ENCODE measurements at regions not wholly inside any gene's neighbourhood (a gene's known extent, or its start where the extent isn't known, plus 50 kb on each side); places are given as distances from the start of the nearest gene placed in this dataset.

DNA sequence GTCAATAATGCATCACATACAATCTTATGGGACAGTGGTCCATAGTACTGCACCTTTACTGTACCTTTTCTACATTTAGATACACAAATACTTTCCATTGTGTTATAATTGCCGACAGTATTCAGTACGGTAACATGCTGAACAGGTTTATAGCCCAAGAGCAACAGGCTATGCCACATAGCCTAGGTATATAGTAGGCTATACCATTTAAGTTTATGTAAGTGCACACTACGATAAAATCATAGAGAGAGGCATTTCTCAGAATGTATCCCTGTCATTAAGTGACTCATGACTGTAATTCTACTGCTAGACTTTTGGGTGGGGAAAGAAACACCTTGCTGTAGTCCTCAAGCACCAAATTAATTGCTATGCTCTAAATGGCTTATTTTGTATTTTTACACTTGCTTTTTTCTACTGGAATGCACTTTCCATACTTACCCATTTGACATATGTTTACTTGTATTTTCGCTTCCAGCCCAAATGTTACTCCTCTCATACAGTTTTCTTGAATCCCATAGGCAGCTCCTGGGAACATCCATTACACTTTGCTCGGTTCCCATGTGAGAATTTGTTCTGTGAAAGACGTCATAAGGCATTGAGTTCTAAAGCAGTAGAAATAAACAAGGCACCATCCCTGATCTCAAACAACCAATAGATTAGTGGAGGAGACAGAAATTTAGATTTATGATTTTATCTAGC is 714.0 kb upstream of the ID2 start:
- Histone ChIP-seq H3K9ac (ENCODE audit: low read depth, low read length, poor library complexity) (no peak overlapping the region), H2AFZ (ENCODE audit: low read length) (no peak overlapping the region), H3K4me2 (ENCODE audit: insufficient read depth, low read length, poor library complexity, severe bottlenecking) (no peak overlapping the region), H3K4ac (ENCODE audit: low read length) (no peak overlapping the region), H3K4me1 (ENCODE audit: control insufficient read depth in 2 of 2, insufficient read depth in 1 of 2, low read depth in 1 of 2, low read length in 2 of 2) (peaks cover 3% of the 10 kb centered on the region in 2 donors), H2BK12ac (ENCODE audit: low read length) (no peak overlapping the region), H2AK5ac (ENCODE audit: low read depth, low read length) (no peak overlapping the region), H4K8ac (ENCODE audit: low read depth, low read length) (no peak overlapping the region), H3K23ac (ENCODE audit: low read depth, low read length, poor library complexity) (no peak overlapping the region), H2BK5ac (ENCODE audit: low read length) (no peak overlapping the region), H3K27ac (replicated peaks; ENCODE audit: low read length) (no peak overlapping the region), H2BK120ac (ENCODE audit: low read depth, low read length) (no peak overlapping the region), H4K91ac (ENCODE audit: low read depth, low read length, poor library complexity) (no peak overlapping the region), H3K14ac (ENCODE audit: low read length) (no peak overlapping the region), H3K79me1 (ENCODE audit: low read depth, low read length) (no peaks in the 10 kb centered on the region), H2BK15ac (ENCODE audit: low read length) (no peak overlapping the region), H3K36me3 (replicated peaks in 1 of 2; ENCODE audit: control insufficient read depth in 2 of 2, insufficient read depth in 2 of 2, low read length in 2 of 2) (no peaks in the 10 kb centered on the region), H3K4me3 (ENCODE audit: low read length in 2 of 2) (no peak overlapping the region), H3K18ac (ENCODE audit: low read length) (no peak overlapping the region), H3K9me3 (replicated peaks in 1 of 2; ENCODE audit: control insufficient read depth in 2 of 2, insufficient read depth in 1 of 2, low read depth in 1 of 2, low read length in 2 of 2) (no peaks in the 10 kb centered on the region), H3K27me3 (ENCODE audit: control insufficient read depth in 3 of 3, insufficient read depth in 3 of 3, low read depth in 1 of 3, low read length in 3 of 3) (no peaks in the 10 kb centered on the region)
- no CpG with 5 or more reads among the region's 6 CpGs for WGBS, 2 donors (ENCODE audit: extremely low coverage in 2 of 2, insufficient read length in 2 of 2, insufficient replicate concordance in 1 of 2)
- no peak for DNase-seq (ENCODE audit: low spot score)

DNA sequence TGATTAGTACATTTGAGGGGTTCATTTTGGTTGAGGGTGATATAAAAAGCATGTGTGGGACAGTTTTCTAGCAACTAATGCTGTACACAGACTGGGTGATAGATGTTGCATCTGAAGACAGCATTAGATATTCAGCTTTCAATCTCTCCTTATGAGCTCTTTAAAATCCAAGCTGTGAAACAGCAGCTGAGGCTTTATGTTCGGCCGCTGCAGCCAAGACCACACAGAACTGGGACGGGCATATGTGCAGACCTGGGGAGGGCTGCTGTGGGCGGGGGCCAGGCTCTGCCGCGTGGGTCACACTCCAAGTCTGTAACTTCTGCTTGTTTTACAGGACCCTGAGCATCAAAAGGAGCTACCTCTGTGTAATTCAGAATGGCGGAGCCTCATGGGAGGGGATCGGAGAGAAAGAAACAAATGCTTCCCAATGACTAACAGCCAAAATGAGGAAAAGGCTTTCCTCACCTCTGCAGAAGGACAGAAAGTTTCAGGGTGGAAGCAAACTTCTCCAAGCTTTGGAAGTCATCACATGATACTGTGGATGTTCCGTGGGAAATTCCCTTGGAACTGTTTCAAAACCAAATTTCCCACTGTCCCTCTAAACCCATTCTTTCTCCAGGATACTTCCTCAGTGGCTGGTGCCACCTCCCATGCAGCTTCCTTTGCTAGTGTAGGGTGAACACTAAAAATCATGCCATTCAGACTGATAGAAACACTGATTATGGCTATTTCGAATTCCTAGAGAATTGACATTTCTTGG is 711.9 kb upstream of the ID2 start:
- WGBS, 2 donors (ENCODE audit: extremely low coverage in 2 of 2, insufficient read length in 2 of 2, insufficient replicate concordance in 1 of 2): no CpG with 5 or more reads among the region's 10 CpGs
- Histone ChIP-seq H3K79me1 (ENCODE audit: low read depth, low read length) (no peaks in the 10 kb centered on the region), H3K4me1 (ENCODE audit: control insufficient read depth in 2 of 2, insufficient read depth in 1 of 2, low read depth in 1 of 2, low read length in 2 of 2) (peaks cover 4% of the 10 kb centered on the region in 2 donors), H3K18ac (ENCODE audit: low read length) (no peak overlapping the region), H3K4me3 (ENCODE audit: low read length in 2 of 2) (no peak overlapping the region), H3K27ac (replicated peaks; ENCODE audit: low read length) (no peak overlapping the region), H3K27me3 (ENCODE audit: control insufficient read depth in 3 of 3, insufficient read depth in 3 of 3, low read depth in 1 of 3, low read length in 3 of 3) (no peaks in the 10 kb centered on the region), H2AK5ac (ENCODE audit: low read depth, low read length) (no peak overlapping the region), H4K8ac (ENCODE audit: low read depth, low read length) (no peak overlapping the region), H4K91ac (ENCODE audit: low read depth, low read length, poor library complexity) (no peak overlapping the region), H3K14ac (ENCODE audit: low read length) (no peak overlapping the region), H3K4ac (ENCODE audit: low read length) (no peak overlapping the region), H2BK15ac (ENCODE audit: low read length) (no peak overlapping the region), H2BK12ac (ENCODE audit: low read length) (no peak overlapping the region), H2BK5ac (ENCODE audit: low read length) (no peak overlapping the region), H3K9me3 (replicated peaks in 1 of 2; ENCODE audit: control insufficient read depth in 2 of 2, insufficient read depth in 1 of 2, low read depth in 1 of 2, low read length in 2 of 2) (no peaks in the 10 kb centered on the region), H2BK120ac (ENCODE audit: low read depth, low read length) (no peak overlapping the region), H3K23ac (ENCODE audit: low read depth, low read length, poor library complexity) (no peak overlapping the region), H3K36me3 (replicated peaks in 1 of 2; ENCODE audit: control insufficient read depth in 2 of 2, insufficient read depth in 2 of 2, low read length in 2 of 2) (no peaks in the 10 kb centered on the region), H2AFZ (ENCODE audit: low read length) (peak overlapping the region; percentile 77), H3K9ac (ENCODE audit: low read depth, low read length, poor library complexity) (no peak overlapping the region), H3K4me2 (ENCODE audit: insufficient read depth, low read length, poor library complexity, severe bottlenecking) (no peak overlapping the region)
- no peak for DNase-seq (ENCODE audit: low spot score)

DNA sequence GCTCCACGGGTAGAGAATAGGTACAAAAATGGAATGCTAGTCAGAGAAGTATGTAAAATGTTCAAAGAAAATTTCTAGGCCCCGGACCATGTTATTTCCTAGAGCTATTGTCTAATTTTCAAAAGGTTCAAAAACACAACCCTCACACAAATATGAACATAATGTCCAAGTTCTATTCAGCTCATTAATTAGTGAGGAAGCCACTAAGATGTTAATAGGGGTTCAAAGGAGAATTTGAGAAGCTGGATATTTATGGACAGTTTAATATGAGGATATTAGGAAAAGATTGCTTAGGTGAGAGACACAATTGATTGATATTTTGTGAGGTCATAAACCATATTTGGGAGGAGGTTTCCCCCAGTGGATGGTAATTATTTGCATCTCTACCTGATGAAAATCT is 710.6 kb upstream of the ID2 start:
- Histone ChIP-seq H3K18ac (ENCODE audit: low read length) (no peak overlapping the region), H2BK15ac (ENCODE audit: low read length) (no peak overlapping the region), H4K91ac (ENCODE audit: low read depth, low read length, poor library complexity) (no peak overlapping the region), H2BK12ac (ENCODE audit: low read length) (no peak overlapping the region), H3K23ac (ENCODE audit: low read depth, low read length, poor library complexity) (no peak overlapping the region), H3K4ac (ENCODE audit: low read length) (no peak overlapping the region), H3K27ac (replicated peaks; ENCODE audit: low read length) (no peak overlapping the region), H2BK5ac (ENCODE audit: low read length) (no peak overlapping the region), H3K4me2 (ENCODE audit: insufficient read depth, low read length, poor library complexity, severe bottlenecking) (no peak overlapping the region), H3K9me3 (replicated peaks in 1 of 2; ENCODE audit: control insufficient read depth in 2 of 2, insufficient read depth in 1 of 2, low read depth in 1 of 2, low read length in 2 of 2) (no peaks in the 10 kb centered on the region), H3K14ac (ENCODE audit: low read length) (no peak overlapping the region), H2AFZ (ENCODE audit: low read length) (no peak overlapping the region), H3K4me1 (ENCODE audit: control insufficient read depth in 2 of 2, insufficient read depth in 1 of 2, low read depth in 1 of 2, low read length in 2 of 2) (peaks cover 4% of the 10 kb centered on the region in 2 donors), H3K79me1 (ENCODE audit: low read depth, low read length) (no peaks in the 10 kb centered on the region), H3K4me3 (ENCODE audit: low read length in 2 of 2) (no peak overlapping the region), H2BK120ac (ENCODE audit: low read depth, low read length) (no peak overlapping the region), H3K9ac (ENCODE audit: low read depth, low read length, poor library complexity) (no peak overlapping the region), H3K27me3 (ENCODE audit: control insufficient read depth in 3 of 3, insufficient read depth in 3 of 3, low read depth in 1 of 3, low read length in 3 of 3) (no peaks in the 10 kb centered on the region), H4K8ac (ENCODE audit: low read depth, low read length) (no peak overlapping the region), H2AK5ac (ENCODE audit: low read depth, low read length) (no peak overlapping the region), H3K36me3 (replicated peaks in 1 of 2; ENCODE audit: control insufficient read depth in 2 of 2, insufficient read depth in 2 of 2, low read length in 2 of 2) (no peaks in the 10 kb centered on the region)
- WGBS, 2 donors (ENCODE audit: extremely low coverage in 2 of 2, insufficient read length in 2 of 2, insufficient replicate concordance in 1 of 2): no CpG with 5 or more reads among the region's 2 CpGs
- no peak for DNase-seq (ENCODE audit: low spot score)

DNA sequence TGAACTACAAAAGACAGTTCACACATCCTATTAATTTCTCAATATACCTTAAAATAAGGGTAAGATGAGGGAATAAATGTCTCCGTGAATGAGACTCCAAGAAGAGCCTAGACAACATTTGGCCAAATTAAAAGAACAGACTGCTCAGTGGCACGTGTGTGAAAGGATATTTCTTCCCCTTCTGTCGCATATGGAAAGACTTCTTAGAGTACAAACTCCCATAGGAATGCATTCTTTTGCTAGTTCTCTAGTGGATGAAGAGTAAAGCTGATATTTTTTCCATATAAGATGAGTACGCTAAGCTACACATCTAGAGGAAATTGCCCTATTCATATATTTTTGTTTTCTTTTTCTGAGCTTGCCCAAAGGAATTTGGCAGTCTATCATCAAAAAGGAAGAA is 710.0 kb upstream of the ID2 start:
- H2BK12ac ChIP-seq (ENCODE audit: low read length): no peak overlapping the region
- no peak overlapping the region for H4K91ac ChIP-seq (ENCODE audit: low read depth, low read length, poor library complexity)
- peaks cover 4% of the 10 kb centered on the region in 2 donors for H3K4me1 ChIP-seq (ENCODE audit: control insufficient read depth in 2 of 2, insufficient read depth in 1 of 2, low read depth in 1 of 2, low read length in 2 of 2)
- no peaks in the 10 kb centered on the region for H3K27me3 ChIP-seq (ENCODE audit: control insufficient read depth in 3 of 3, insufficient read depth in 3 of 3, low read depth in 1 of 3, low read length in 3 of 3)
- DNase-seq (ENCODE audit: low spot score): no peak
- H2BK15ac ChIP-seq (ENCODE audit: low read length): no peak overlapping the region
- H3K4me3 ChIP-seq (ENCODE audit: low read length in 2 of 2): no peak overlapping the region
- H2AK5ac ChIP-seq (ENCODE audit: low read depth, low read length): no peak overlapping the region
- H2BK5ac ChIP-seq (ENCODE audit: low read length): no peak overlapping the region
- H4K8ac ChIP-seq (ENCODE audit: low read depth, low read length): no peak overlapping the region
- no peak overlapping the region for H3K27ac ChIP-seq (replicated peaks; ENCODE audit: low read length)
- no peak overlapping the region for H3K14ac ChIP-seq (ENCODE audit: low read length)
- no peaks in the 10 kb centered on the region for H3K36me3 ChIP-seq (replicated peaks in 1 of 2; ENCODE audit: control insufficient read depth in 2 of 2, insufficient read depth in 2 of 2, low read length in 2 of 2)
- no peaks in the 10 kb centered on the region for H3K79me1 ChIP-seq (ENCODE audit: low read depth, low read length)
- H3K4ac ChIP-seq (ENCODE audit: low read length): no peak overlapping the region
- no CpG with 5 or more reads among the region's 4 CpGs for WGBS, 2 donors (ENCODE audit: extremely low coverage in 2 of 2, insufficient read length in 2 of 2, insufficient replicate concordance in 1 of 2)
- H3K18ac ChIP-seq (ENCODE audit: low read length): no peak overlapping the region
- no peak overlapping the region for H2AFZ ChIP-seq (ENCODE audit: low read length)
- no peak overlapping the region for H3K23ac ChIP-seq (ENCODE audit: low read depth, low read length, poor library complexity)
- H3K9me3 ChIP-seq (replicated peaks in 1 of 2; ENCODE audit: control insufficient read depth in 2 of 2, insufficient read depth in 1 of 2, low read depth in 1 of 2, low read length in 2 of 2): no peaks in the 10 kb centered on the region
- no peak overlapping the region for H3K4me2 ChIP-seq (ENCODE audit: insufficient read depth, low read length, poor library complexity, severe bottlenecking)
- no peak overlapping the region for H2BK120ac ChIP-seq (ENCODE audit: low read depth, low read length)
- H3K9ac ChIP-seq (ENCODE audit: low read depth, low read length, poor library complexity): no peak overlapping the region

All from neuronal stem cell (in vitro differentiated cells).